Ectodermal cell (in vitro differentiated cells): ENCODE measurements at regions not wholly inside any gene's neighbourhood (a gene's known extent, or its start where the extent isn't known, plus 50 kb on each side); places are given as distances from the start of the nearest gene placed in this dataset.

Experiments
- H3K27ac ChIP-seq: 2 replicates; pipeline ENCODE4 v1.7.0; 2013; ENCODE audit warnings: mild to moderate bottlenecking, low read depth, low read length; ENCODE audit not compliant: insufficient read depth, poor library complexity, severe bottlenecking
- H3K27me3 ChIP-seq: 2 replicates; pipeline ENCODE4 v1.7.0; 2013; ENCODE audit warnings: mild to moderate bottlenecking, low read length; ENCODE audit not compliant: insufficient read depth, control insufficient read depth, poor library complexity, severe bottlenecking
- H3K36me3 ChIP-seq: one replicate; pipeline ENCODE4 v1.7.0; 2013; ENCODE audit warnings: low read length; ENCODE audit not compliant: control insufficient read depth, insufficient read depth
- H3K4me1 ChIP-seq: one replicate; pipeline ENCODE4 v1.7.0; 2013; ENCODE audit warnings: low read length; ENCODE audit not compliant: control insufficient read depth, insufficient read depth
- H3K4me3 ChIP-seq: 2 replicates; pipeline ENCODE4 v1.7.0; 2013; ENCODE audit warnings: low read depth, low read length, control low read depth; ENCODE audit not compliant: insufficient read depth
- H3K9me3 ChIP-seq: 2 replicates; pipeline ENCODE4 v1.7.0; 2013; ENCODE audit warnings: mild to moderate bottlenecking, low read length, moderate library complexity; ENCODE audit not compliant: control insufficient read depth
- WGBS, 2 experiments: methylation state at CpG; one replicate each; pipeline ENCODE4 v1.1.7; 2013; ENCODE audit warnings: missing lambda C conversion rate in 2 of 2; 5-methylcytosine and 5-hydroxymethylcytosine counted together

- Histone ChIP-seq H3K4me1 (no peaks in the 10 kb centered on the region), H3K36me3 (no peaks in the 10 kb centered on the region), H3K27ac (no peak overlapping the region), H3K27me3 (no peaks in the 10 kb centered on the region), H3K4me3 (no peak overlapping the region), H3K9me3 (no peaks in the 10 kb centered on the region)
- 96 to 100% methylated on average over 1 of the region's 1 CpG for WGBS, 2 experiments
Observed at GRCh38 chr17:13702266-13702665, 100.5 kb upstream of the HS3ST3A1 start.

GRCh38 chr17:13704333-13704732, 102.6 kb upstream of the HS3ST3A1 start:
- Histone ChIP-seq H3K9me3 (no peaks in the 10 kb centered on the region), H3K27ac (no peak overlapping the region), H3K4me1 (no peaks in the 10 kb centered on the region), H3K27me3 (no peaks in the 10 kb centered on the region), H3K36me3 (no peaks in the 10 kb centered on the region), H3K4me3 (no peak overlapping the region)
- WGBS, 2 experiments, result 85 to 87% methylated on average over 1 of the region's 1 CpG

GRCh38 chr17:13705221-13705620, 103.5 kb upstream of the HS3ST3A1 start:
- Histone ChIP-seq H3K27me3 (no peaks in the 10 kb centered on the region), H3K27ac (no peak overlapping the region), H3K9me3 (no peaks in the 10 kb centered on the region), H3K4me1 (no peaks in the 10 kb centered on the region), H3K36me3 (no peaks in the 10 kb centered on the region), H3K4me3 (no peak overlapping the region)
- 85 to 95% methylated on average over 5 to 7 of the region's 7 CpGs for WGBS, 2 experiments

GRCh38 chr17:13721705-13722104, 120.0 kb upstream of the HS3ST3A1 start:
- Histone ChIP-seq H3K4me1 (no peaks in the 10 kb centered on the region), H3K27me3 (no peaks in the 10 kb centered on the region), H3K27ac (no peak overlapping the region), H3K9me3 (no peaks in the 10 kb centered on the region), H3K4me3 (no peak overlapping the region), H3K36me3 (no peaks in the 10 kb centered on the region)
- WGBS, 2 experiments, result 92% methylated on average over 5 of the region's 5 CpGs

- 40 to 43% methylated on average over 2 of the region's 2 CpGs for WGBS, 2 experiments
- Histone ChIP-seq H3K9me3 (no peaks in the 10 kb centered on the region), H3K4me3 (no peak overlapping the region), H3K27ac (no peak overlapping the region), H3K4me1 (no peaks in the 10 kb centered on the region), H3K27me3 (no peaks in the 10 kb centered on the region), H3K36me3 (no peaks in the 10 kb centered on the region)
Observed at GRCh38 chr17:13725288-13725990, 123.7 kb upstream of the HS3ST3A1 start.

GRCh38 chr17:13727441-13728171, 125.9 kb upstream of the HS3ST3A1 start:
- no peaks in the 10 kb centered on the region for H3K36me3 ChIP-seq
- H3K4me1 ChIP-seq, result no peaks in the 10 kb centered on the region
- H3K27me3 ChIP-seq, result no peaks in the 10 kb centered on the region
- H3K27ac ChIP-seq, result no peak overlapping the region
- H3K9me3 ChIP-seq, result no peaks in the 10 kb centered on the region
- no peak overlapping the region for H3K4me3 ChIP-seq
- 82 to 83% methylated on average over 4 to 5 of the region's 6 CpGs for WGBS, 2 experiments

GRCh38 chr17:13728781-13729180, 127.1 kb upstream of the HS3ST3A1 start:
- Histone ChIP-seq H3K27ac (no peak overlapping the region), H3K4me1 (no peaks in the 10 kb centered on the region), H3K36me3 (no peaks in the 10 kb centered on the region), H3K27me3 (no peaks in the 10 kb centered on the region), H3K4me3 (no peak overlapping the region), H3K9me3 (no peaks in the 10 kb centered on the region)
- WGBS, 2 experiments, result 92 to 98% methylated on average over 2 to 4 of the region's 4 CpGs

- no peaks in the 10 kb centered on the region for H3K27me3 ChIP-seq
- 91 to 92% methylated on average over 9 to 10 of the region's 10 CpGs for WGBS, 2 experiments
- H3K9me3 ChIP-seq, result no peaks in the 10 kb centered on the region
- no peak overlapping the region for H3K27ac ChIP-seq
- no peaks in the 10 kb centered on the region for H3K36me3 ChIP-seq
- no peak overlapping the region for H3K4me3 ChIP-seq
- no peaks in the 10 kb centered on the region for H3K4me1 ChIP-seq
Observed at GRCh38 chr17:13729466-13730134, 127.9 kb upstream of the HS3ST3A1 start.

GRCh38 chr17:13734880-13735279, 133.2 kb upstream of the HS3ST3A1 start:
- no peaks in the 10 kb centered on the region for H3K4me1 ChIP-seq
- no peak overlapping the region for H3K4me3 ChIP-seq
- no peaks in the 10 kb centered on the region for H3K36me3 ChIP-seq
- H3K9me3 ChIP-seq, result no peaks in the 10 kb centered on the region
- no peaks in the 10 kb centered on the region for H3K27me3 ChIP-seq
- WGBS, 2 experiments, result no CpG with 5 or more reads among the region's 1 CpG
- no peak overlapping the region for H3K27ac ChIP-seq

- no peaks in the 10 kb centered on the region for H3K4me1 ChIP-seq
- H3K4me3 ChIP-seq, result no peak overlapping the region
- 41 to 45% methylated on average over 2 of the region's 2 CpGs for WGBS, 2 experiments
- no peaks in the 10 kb centered on the region for H3K27me3 ChIP-seq
- H3K9me3 ChIP-seq, result no peaks in the 10 kb centered on the region
- no peaks in the 10 kb centered on the region for H3K36me3 ChIP-seq
- H3K27ac ChIP-seq, result no peak overlapping the region
Observed at GRCh38 chr17:13735444-13735843, 133.7 kb upstream of the HS3ST3A1 start.
